ENCODE measurements at regions not wholly inside any gene's neighbourhood (a gene's known extent, or its start where the extent isn't known, plus 50 kb on each side); places are given as distances from the start of the nearest gene placed in this dataset.

DNA sequence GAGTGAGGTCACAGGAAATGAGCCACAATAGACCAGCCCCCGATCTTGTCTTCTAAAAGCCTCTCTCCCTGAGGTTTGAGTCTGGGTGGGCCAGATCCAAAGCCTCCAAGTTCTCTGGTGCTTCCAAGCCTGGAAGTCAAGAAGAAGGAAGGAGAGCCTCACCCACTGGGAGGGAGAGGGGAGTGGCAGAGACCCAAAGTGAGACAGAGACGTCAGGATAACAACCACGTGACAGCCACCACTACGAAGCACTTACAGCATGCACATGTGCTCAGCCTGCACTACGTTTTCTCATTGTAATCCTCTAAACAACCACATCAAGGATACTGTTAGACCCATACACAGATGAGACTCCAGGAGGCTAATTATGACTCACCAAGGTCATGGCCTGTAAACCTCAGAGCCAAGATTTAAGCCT lies 197.3 kb upstream of the LINGO1 start:
- TF ChIP-seq, protein P1, sequence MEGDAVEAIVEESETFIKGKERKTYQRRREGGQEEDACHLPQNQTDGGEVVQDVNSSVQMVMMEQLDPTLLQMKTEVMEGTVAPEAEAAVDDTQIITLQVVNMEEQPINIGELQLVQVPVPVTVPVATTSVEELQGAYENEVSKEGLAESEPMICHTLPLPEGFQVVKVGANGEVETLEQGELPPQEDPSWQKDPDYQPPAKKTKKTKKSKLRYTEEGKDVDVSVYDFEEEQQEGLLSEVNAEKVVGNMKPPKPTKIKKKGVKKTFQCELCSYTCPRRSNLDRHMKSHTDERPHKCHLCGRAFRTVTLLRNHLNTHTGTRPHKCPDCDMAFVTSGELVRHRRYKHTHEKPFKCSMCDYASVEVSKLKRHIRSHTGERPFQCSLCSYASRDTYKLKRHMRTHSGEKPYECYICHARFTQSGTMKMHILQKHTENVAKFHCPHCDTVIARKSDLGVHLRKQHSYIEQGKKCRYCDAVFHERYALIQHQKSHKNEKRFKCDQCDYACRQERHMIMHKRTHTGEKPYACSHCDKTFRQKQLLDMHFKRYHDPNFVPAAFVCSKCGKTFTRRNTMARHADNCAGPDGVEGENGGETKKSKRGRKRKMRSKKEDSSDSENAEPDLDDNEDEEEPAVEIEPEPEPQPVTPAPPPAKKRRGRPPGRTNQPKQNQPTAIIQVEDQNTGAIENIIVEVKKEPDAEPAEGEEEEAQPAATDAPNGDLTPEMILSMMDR (IDR thresholded peaks at IDR 0.05) = no peak
- TF ChIP-seq POLR2A (IDR thresholded peaks at IDR 0.05) = no peak

All from thyroid gland (tissue), 4 donors.